ENCODE measurements at regions not wholly inside any gene's neighbourhood (a gene's known extent, or its start where the extent isn't known, plus 50 kb on each side); places are given as distances from the start of the nearest gene placed in this dataset.

DNA sequence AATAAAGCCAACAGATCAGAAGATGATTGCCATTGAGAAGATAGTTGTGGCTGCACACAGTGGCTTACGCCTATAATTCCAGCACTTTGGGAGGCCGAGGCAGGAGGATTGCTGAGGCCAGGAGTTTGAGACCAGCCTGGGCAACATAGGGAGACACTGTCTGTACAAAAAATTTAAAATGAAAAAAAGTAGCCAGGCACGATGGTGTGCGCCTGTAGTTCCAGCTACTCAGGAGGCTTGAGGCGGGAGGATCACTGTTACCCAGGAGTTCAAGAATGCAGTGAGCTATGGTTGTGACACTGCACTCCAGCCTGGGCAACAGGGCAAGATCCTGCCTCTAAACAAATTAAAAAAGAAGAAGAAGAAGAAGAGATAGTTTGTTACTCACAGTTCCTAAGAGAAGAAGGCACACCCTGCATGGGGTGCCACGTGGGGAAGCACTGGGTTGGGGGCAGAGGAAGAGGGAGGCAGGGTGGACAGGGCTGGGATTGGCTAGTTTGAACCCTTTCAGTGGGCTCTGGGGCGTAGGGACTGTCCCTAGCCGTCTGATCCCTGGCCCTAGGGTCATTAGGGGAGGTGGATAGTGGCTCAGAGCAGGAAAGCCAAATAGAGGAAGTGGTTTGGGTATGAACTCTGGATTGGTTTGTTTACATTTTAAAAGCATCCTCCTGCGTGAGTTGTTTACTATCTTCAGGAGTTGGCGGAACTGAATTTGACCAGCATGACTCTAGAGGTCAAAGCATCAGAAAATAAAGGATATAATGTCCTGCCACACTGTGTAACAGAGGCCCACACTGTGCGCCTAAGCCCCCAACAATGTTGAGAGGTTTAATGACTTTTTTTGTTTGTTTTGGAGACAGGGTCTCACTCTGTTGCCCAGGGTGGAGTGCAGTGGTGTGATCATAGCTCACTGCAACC, 60.5 kb upstream of the MEDAG start:
- no peak for DNase-seq

DNA sequence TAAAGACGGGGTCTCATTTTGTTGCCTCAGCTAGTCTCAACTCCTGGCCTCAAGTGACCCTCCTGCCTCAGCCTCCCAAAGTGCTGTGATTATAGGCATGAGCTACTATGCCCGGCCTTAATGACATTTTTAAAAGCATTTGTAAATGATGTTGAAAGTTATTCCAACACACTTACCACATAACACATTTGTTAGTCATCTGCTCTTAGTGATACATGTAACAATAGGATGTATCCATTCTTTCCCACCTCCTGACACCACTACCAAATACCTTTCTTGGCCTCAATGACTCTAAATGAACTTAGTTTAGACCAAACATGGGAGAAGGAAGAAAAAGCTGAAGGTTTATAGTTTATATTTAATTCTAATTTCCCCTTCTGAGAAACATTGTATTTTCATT, 59.8 kb upstream of the MEDAG start:
- DNase-seq = no peak

DNA sequence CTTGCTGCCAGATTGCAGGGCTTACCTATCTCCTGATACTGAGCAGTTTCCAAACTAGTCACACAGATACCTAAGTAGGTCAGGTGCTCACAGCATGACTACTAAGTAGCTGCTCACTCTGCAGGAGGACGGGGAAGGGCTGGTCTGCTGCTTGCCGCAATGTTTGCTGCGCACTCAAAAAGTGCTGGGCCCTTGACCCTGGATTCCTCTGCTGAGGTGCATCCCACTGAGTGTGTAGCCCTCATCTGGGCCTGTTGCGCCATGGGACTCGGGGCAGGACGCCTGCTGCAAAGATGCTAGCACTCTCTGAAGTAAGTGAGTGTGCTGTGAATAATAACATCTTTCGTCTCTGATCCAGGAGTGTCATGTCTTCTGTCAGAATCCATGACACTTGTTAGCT, 59.2 kb upstream of the MEDAG start:
- DNase-seq = no peak

DNA sequence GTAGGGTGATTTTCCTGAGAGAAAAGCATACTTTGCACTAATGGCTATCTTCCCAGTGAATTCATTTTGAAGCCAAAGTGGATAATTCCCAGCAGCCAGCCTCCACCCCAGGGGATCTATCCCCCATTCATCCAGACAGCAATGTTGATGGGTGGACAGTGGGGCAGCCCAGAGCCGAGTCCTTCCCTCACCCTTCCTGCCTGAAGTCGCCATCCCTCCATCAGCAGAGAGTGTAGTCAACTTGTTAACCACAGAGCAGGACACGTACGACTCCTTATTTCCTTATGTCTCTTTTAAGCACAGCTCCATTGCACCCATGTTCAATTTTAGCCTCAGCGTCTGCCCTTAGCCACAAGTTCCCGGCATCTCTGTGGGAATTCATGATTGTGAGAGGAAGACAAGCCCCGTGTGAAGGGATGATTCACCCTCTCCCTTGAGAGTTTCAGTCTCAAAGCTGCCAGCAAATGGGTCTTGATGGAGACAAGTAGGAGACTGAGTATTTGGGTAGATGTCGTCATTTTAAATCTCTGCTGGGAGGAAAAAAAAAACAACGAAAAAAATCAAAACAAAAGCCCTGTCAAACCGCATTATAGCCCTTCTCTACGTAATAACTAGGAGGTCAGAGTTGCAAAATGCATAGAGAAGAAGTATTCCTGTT, 58.3 kb upstream of the MEDAG start:
- peak; percentile 31 for DNase-seq

DNA sequence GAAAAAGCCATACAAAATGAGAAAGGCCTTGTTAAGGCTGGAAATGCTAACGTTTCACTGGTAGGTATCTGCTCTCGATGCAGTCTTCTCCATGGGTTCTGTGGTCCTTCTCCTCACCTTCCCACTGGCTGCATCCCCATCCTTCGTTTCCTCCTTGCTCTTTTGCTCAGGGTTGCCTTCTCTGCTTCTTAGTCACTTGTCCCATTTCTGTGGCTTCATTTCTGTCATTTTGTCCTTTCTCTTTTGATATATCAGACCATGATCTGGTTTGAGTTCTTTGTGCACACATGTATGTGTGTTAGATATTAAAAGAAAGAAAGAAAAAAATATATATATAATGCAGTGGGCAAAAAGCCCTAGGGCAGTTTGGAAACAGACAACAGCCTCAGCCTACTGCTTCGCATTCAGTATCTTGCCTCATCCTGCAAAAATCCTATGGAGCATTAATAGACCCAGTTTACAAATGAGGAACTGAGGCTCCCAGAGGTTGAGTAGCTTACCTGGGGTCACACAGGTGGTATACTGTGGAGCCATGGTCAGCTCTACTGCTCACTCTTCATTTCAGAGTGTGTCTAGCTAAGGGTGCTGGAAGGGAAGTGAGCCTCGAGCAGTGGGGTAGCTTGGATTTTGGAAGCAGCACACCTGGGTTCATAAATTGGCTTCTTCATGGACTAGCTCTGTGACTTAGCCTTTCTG, 57.6 kb upstream of the MEDAG start:
- no peak for DNase-seq

DNA sequence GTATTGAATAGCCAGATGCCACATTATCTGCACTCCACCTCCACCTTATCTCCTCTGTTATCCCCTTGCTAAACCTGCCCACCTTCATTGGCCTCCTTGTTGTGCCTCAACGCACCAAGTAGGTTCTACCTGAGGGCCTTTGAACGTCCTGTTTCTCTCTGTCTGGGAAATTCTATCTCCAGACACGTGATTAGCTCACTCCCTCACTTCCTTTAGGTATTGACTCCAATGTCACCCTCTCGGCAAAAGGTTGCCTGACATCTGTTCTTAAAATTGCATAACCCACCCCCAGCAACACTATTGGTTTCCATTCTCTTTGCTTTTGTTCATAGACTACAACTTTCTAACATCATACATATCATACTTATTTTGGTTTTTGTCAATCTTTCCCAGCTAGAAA, 56.5 kb upstream of the MEDAG start:
- no peak for DNase-seq

DNA sequence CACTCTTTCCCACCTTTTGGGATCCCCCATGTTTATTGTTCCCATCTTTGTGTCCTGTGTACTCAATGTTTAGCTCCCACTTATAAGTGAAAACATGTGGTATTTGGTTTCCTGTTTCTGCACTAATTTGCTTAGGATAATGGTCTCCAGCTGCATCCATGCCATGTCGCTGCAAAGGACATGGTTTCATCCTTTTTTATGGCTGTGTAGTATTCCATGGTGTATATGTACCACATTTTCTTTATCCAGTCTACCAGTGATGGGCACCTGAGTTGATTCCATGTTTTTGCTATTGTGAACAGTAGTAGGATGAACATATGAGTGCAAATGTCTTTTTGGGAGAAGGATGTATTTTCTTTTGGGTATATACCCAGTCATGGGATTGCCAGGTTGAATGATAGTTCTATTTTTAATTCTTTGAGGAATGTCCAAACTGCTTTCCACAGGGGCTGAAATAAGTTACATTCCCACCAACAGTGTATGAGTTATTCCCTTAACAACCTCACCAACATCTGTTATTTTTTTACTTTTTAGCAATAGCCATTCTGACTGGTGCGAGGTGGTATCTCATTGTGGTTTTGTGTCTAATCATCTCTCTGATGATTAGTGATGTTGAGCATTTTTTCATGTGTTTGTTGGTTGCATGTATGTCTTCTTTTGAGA, 55.7 kb upstream of the MEDAG start:
- no peak for DNase-seq

DNA sequence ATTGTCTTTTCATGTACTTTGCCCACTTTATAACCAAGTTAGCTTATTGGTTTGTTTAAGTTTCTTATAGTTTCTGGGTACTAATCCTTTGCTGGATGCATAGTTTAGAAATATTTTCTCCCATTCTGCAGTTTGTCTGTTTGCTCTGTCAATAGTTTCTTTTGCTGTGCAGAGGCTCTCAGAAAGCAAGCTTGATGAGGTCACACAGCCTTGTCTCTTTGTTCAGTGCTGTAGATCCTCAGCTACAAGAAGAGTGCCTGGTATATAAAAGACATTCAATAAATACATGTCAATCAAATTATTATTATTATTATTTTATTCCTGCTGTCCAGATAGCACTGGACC, 55.2 kb upstream of the MEDAG start:
- no peak for DNase-seq

DNA sequence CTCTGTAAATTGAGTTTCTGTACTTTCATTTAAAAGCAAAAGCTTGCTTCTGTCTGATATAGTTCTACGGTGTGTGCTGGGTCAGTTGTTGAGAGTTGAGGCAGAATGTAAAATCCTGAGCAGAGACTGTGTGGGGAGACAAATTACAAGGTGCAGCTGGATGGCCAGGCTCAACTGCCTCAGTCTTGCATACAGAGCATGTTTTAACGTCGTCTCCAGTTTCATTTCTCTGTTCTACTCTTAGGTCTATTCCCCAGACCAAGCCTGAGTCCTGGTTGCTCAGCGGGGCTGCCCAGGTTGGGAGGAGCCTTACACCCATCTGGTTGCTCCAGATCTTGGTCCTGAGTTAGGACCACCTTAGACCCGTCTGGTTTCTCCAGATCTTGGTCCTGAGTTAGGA, 54.4 kb upstream of the MEDAG start:
- no peak for DNase-seq

DNA sequence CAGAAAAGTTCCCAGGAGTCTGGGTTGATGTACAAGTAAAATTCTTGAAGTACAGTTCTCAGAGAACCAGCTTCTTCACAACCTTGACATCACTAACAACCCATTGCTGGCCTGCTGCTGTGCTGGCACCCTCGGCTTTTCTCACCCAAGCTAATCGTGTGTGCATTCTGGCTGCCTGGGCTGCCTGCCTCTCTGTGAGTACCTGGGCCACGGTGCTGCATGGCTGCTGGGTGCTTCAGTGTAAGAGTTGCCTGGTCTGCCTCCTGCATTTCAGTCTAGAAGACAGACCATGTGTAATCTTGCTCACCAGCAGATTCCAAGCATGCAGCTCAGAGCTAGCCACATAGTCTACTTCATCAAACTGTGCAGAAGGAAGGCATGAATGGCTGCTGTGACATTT, 50.5 kb upstream of the MEDAG start:
- DNase-seq = no peak

DNA sequence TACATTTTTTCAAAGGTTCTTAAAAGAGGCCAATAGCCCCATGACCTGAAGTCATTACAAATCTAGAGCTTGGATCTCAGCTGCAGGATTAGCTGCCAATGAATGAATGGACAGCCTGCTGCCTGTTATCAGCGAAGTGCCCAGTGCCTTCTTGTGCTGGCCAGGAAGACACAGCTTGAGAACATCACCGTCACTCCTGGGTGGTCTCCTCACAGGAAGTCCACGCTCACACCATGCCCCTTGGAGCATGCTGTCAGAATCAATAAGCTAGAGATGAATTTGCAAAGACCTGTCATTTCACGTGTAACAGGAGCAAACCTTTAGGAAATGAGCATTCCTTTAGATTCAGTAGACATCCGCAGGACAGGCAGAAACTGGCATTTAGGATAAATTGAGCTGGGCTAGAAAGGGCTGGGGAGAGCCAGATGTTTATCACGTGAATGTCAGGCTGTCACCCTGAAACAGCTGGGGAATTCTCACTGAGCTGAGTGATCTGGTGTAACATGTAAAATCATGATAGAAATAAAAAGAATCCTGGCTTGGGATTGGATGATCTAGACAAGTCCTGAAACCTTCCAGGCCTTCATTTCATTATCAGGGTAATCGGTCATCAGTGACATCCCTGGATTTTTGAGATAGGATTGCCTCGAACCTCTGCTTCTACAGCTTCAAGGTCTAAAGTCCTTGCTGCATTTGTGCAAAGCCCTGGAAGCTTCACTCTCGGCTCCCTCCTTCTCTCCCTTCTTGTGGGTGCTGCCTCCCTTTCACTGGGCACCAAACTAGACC, 49.9 kb upstream of the MEDAG start:
- no peak for DNase-seq

All from GOT3 (cell line).